Gastrocnemius medialis (tissue), 4 donors: ENCODE measurements at regions not wholly inside any gene's neighbourhood (a gene's known extent, or its start where the extent isn't known, plus 50 kb on each side); places are given as distances from the start of the nearest gene placed in this dataset.

ENCODE experiments used
- ATAC-seq, 2 donors: fragments of 150-250 bp; one replicate each; pipeline ENCODE4 v1.9.1; 2016
- DNase-seq, 2 donors: peaks; one replicate each; pipeline ENCODE4 v3.0.0-alpha.2; 2019
- H3K27ac ChIP-seq, 4 donors: fragments of 200-600 bp; sonication (generic); 1 replicate in 1 of 4; 2 replicates in 3 of 4; pipeline ENCODE4 v1.5.1; 2016 to 2018; ENCODE audit warnings: mild to moderate bottlenecking in 2 of 4, moderate library complexity in 1 of 4
- H3K27me3 ChIP-seq, 3 donors: fragments of 200-600 bp; sonication (generic) in 2 of 3; 1 replicate in 1 of 3; 2 replicates in 2 of 3; pipeline versions ENCODE4 v1.5.1 to v1.6.0; 2016 to 2019; ENCODE audit warnings: mild to moderate bottlenecking in 1 of 3, moderate library complexity in 1 of 3
- H3K36me3 ChIP-seq, 2 donors: fragments of 200-600 bp; sonication (generic) in 1 of 2; one replicate each; pipeline ENCODE4 v1.5.1; 2017 to 2018
- H3K4me1 ChIP-seq, 2 donors: fragments of 200-600 bp; sonication (generic) in 1 of 2; one replicate each; pipeline ENCODE4 v1.5.1; 2016 to 2017; ENCODE audit warnings: mild to moderate bottlenecking in 2 of 2
- H3K4me3 ChIP-seq, 4 donors: fragments of 200-600 bp; sonication (generic) in 3 of 4; 1 replicate in 1 of 4; 2 replicates in 3 of 4; pipeline ENCODE4 v1.5.1; 2016 to 2019; ENCODE audit warnings: mild to moderate bottlenecking in 2 of 4
- H3K9me3 ChIP-seq, 3 donors: fragments of 200-600 bp; sonication (generic) in 2 of 3; 1 replicate in 1 of 3; 2 replicates in 2 of 3; pipeline ENCODE4 v1.5.1; 2016 to 2019
- CTCF ChIP-seq, 5 experiments: fragments of 450-650 bp in 3 of 5; fragments of 200-600 bp in 2 of 5; sonication (generic) in 2 of 5; IDR thresholded peaks in 4 of 5; conservative IDR thresholded peaks in 1 of 5; 1 replicate in 4 of 5; 2 replicates in 1 of 5; pipeline ENCODE4 v1.5.1; 2016 to 2019; ENCODE audit warnings: antibody characterized with exemption in 5 of 5, mild to moderate bottlenecking in 3 of 5, moderate library complexity in 3 of 5
- POLR2A ChIP-seq, 2 donors: fragments of 450-650 bp; IDR thresholded peaks; one replicate each; pipeline ENCODE4 v1.6.1; 2017; ENCODE audit warnings: antibody characterized with exemption in 2 of 2, mild to moderate bottlenecking in 2 of 2, moderate library complexity in 2 of 2
- in situ Hi-C, 4 donors: fragments of 200-750 bp; cut with MboI; loops; one replicate each; pipeline versions ENCODE4 v1.15.0 to v1.8.0; 2017; ENCODE audit warnings: low sequenced_read_pairs in 4 of 4
- intact Hi-C: fragments of 100-400 bp; cut with DNase I; formaldehyde crosslinking; loops from one replicate; pipeline ENCODE4 v1.15.1; 2023; ENCODE audit warnings: low total_unique reads

DNA sequence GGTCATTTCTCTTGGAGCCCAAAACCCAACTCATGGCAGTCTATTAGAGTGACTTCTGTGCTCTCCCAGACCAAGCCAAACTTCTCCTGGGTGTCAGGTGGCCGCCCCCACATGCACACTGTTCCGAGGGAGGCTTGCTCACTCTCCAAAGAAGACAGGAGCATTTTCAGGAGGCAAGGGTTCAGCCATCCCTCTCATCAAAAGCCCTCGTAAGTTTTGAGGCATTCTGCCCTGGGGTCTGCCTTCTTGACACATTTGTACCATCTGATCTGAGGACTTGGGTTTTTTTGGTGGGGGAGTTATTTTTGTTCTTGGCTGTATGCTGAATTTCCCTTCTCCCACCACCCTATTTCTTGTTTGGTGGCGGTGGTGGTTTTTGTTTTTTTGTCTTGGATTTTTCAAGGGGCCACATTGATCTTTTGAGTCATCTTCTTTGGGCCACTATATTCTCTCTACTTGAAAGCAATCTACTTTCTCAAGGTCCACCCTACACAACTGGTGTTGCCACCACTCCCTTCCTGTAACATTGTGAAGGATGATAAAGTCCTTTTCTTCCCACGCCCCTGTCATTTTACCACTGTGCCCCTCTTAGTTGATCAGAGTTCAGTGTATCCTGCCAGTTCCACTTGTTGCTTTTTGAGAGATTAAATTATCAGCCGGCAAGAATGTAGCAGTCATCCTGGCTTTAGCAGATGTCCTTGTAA lies 255.8 kb downstream of the CYP26B1 start:
- TF ChIP-seq CTCF (IDR thresholded peaks at IDR 0.05 in 4 of 5, conservative IDR thresholded peaks at IDR 0.05 in 1 of 5) (no peak), POLR2A (IDR thresholded peaks at IDR 0.05) (no peak)
- Histone ChIP-seq H3K27me3 (no peaks in the 10 kb centered on the region), H3K4me3 (no peak overlapping the region), H3K4me1 (no peaks in the 10 kb centered on the region), H3K27ac (no peak overlapping the region), H3K36me3 (no peaks in the 10 kb centered on the region), H3K9me3 (no peaks in the 10 kb centered on the region)
- in situ Hi-C loops: no loop called here
- ATAC-seq (no peak), DNase-seq (no peak)
- intact Hi-C loops: no loop called here

DNA sequence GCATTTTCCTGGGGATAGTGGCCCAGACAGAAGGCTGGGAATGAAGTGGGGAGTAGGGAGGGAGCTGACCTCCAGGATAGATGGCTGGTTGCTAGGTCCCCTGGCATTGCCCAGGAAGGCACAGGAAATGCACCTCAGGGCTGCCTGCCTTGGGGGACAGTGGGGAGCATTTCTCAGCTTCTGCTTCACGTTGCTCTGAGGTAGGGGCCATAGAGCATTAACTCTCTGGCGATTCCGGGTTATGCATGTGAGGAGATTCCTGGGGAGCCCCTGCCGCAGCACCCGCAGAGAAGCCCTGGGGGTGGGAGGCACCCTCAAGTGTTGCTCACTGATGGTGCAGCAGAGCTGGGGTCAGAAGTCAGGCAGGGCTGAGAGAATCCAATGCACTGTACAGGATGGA lies 256.5 kb downstream of the CYP26B1 start:
- Histone ChIP-seq H3K27ac (no peak overlapping the region), H3K4me3 (no peak overlapping the region), H3K4me1 (no peaks in the 10 kb centered on the region), H3K27me3 (no peaks in the 10 kb centered on the region), H3K9me3 (no peaks in the 10 kb centered on the region), H3K36me3 (no peaks in the 10 kb centered on the region)
- in situ Hi-C loops (no loop called here), intact Hi-C loops (no loop called here)
- TF ChIP-seq POLR2A (IDR thresholded peaks at IDR 0.05) (no peak), CTCF (IDR thresholded peaks at IDR 0.05 in 4 of 5, conservative IDR thresholded peaks at IDR 0.05 in 1 of 5) (no peak)
- DNase-seq (no peak), ATAC-seq (no peak)

DNA sequence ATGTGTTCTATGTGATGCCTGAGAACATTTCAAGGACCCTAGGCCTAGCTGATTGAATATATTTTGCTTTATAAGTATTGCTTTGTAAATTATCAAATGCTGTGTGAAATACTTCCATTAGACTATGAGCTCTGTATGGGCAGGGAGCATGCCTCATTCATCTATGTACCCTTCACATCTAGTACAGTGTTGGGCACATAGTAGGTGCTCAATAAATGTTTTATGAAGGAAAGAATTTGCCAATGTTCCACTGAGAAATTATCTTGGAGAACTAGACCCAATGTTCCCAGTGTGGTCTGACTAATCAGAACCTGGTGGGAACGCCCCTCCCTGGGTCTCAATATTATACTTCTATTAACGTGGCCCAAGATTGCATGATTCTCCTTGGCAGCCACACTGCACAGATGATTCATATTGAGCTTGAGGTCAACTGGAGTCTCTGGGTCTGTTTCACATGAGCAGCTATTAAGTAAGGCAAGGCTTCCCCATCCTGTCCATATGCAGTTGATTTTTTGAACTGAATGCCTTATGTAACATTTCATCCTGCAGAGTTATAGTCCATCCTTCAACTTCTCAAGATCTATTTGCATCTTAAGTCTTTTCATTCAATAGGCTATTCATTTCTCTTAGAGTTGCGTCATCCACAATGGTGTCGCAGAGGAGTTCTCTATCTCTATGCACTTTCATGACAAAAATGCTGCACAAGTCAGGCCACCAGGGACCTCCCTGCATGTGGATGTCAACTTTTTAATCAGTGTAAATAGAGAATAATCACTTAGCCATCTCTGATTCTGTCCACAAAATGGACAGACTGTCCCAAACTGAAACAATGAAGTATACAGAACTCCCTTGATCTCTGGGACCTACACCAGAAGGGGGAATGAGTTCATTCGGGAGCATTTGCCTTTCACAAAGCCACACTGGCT lies 257.6 kb downstream of the CYP26B1 start:
- intact Hi-C loops: loop anchor here (10.0 kb wide), 1 partner anchor 275 kb away; no protein-coding TSS in a partner anchor
- Histone ChIP-seq H3K4me3 (no peak overlapping the region), H3K27me3 (no peaks in the 10 kb centered on the region), H3K4me1 (no peaks in the 10 kb centered on the region), H3K27ac (peak overlapping the region in 1 of 4 donors; percentile 16), H3K36me3 (no peaks in the 10 kb centered on the region), H3K9me3 (no peaks in the 10 kb centered on the region)
- ATAC-seq (peak; percentile 88 to 89), DNase-seq (peak in 1 of 2 donors; percentile 59)
- in situ Hi-C loops: no loop called here
- TF ChIP-seq CTCF (IDR thresholded peaks at IDR 0.05 in 4 of 5, conservative IDR thresholded peaks at IDR 0.05 in 1 of 5): no peak
- TF ChIP-seq POLR2A (IDR thresholded peaks at IDR 0.05): no peak

- H3K36me3 ChIP-seq: no peaks in the 10 kb centered on the region
- intact Hi-C loops (loop anchor here (10.0 kb wide), 1 partner anchor 274 kb away; no protein-coding TSS in a partner anchor), in situ Hi-C loops (no loop called here)
- H3K27ac ChIP-seq: no peak overlapping the region
- DNase-seq (no peak), ATAC-seq (no peak)
- peaks cover 5 to 6% of the 10 kb centered on the region in 2 donors for H3K4me1 ChIP-seq
- H3K9me3 ChIP-seq: no peaks in the 10 kb centered on the region
- no peak for TF ChIP-seq CTCF (IDR thresholded peaks at IDR 0.05 in 4 of 5, conservative IDR thresholded peaks at IDR 0.05 in 1 of 5)
- no peak for TF ChIP-seq POLR2A (IDR thresholded peaks at IDR 0.05)
- no peak overlapping the region for H3K4me3 ChIP-seq
- H3K27me3 ChIP-seq: no peaks in the 10 kb centered on the region
These were observed 258.8 kb downstream of the CYP26B1 start for GRCh38 chr2:71888751-71889445.
